Prostate gland (tissue), 2 donors: ENCODE measurements at regions not wholly inside any gene's neighbourhood (a gene's known extent, or its start where the extent isn't known, plus 50 kb on each side); places are given as distances from the start of the nearest gene placed in this dataset.

Experiments
- CTCF ChIP-seq, 4 experiments: fragments of 200-600 bp in 2 of 4; fragments of 450-650 bp in 2 of 4; sonication (generic) in 2 of 4; IDR thresholded peaks; 1 replicate in 3 of 4; 2 replicates in 1 of 4; pipeline ENCODE4 v1.5.1; 2016 to 2019; ENCODE audit warnings: antibody characterized with exemption in 4 of 4, mild to moderate bottlenecking in 2 of 4, moderate library complexity in 2 of 4
- POLR2A ChIP-seq: fragments of 450-650 bp; IDR thresholded peaks from one replicate; pipeline ENCODE4 v1.6.1; 2016; ENCODE audit warnings: antibody characterized with exemption, mild to moderate bottlenecking

GRCh38 chr9:135423725-135424124 lies 55.9 kb upstream of the PPP1R26 start:
- TF ChIP-seq CTCF (IDR thresholded peaks at IDR 0.05), result no peak
- no peak for TF ChIP-seq POLR2A
